ENCODE measurements at regions not wholly inside any gene's neighbourhood (a gene's known extent, or its start where the extent isn't known, plus 50 kb on each side); places are given as distances from the start of the nearest gene placed in this dataset.

- TF ChIP-seq CTCF (IDR thresholded peaks at IDR 0.05), result no peak
- TF ChIP-seq POLR2A (IDR thresholded peaks at IDR 0.05), result no peak
- TF ChIP-seq POLR2AphosphoS5 (IDR thresholded peaks at IDR 0.05), result no peak
- Histone ChIP-seq H3K4me1 (replicated peaks) (no peaks in the 10 kb centered on the region), H3K27ac (no peak overlapping the region), H3K9me3 (no peaks in the 10 kb centered on the region), H3K36me3 (no peaks in the 10 kb centered on the region), H3K27me3 (replicated peaks; ENCODE audit: insufficient read depth) (no peaks in the 10 kb centered on the region), H3K4me3 (no peak overlapping the region)
- 78% methylated on average over 7 of the region's 7 CpGs for WGBS
- DNase-seq (ENCODE audit: low spot score), result no peak
- intact Hi-C loops (cut with DNase I), result no loop called here
Measured at GRCh38 chr3:193884027-193884426, 251.9 kb upstream of the HES1 start.

- Histone ChIP-seq H3K36me3 (no peaks in the 10 kb centered on the region), H3K27ac (no peak overlapping the region), H3K4me3 (no peak overlapping the region), H3K9me3 (no peaks in the 10 kb centered on the region), H3K27me3 (replicated peaks; ENCODE audit: insufficient read depth) (no peaks in the 10 kb centered on the region), H3K4me1 (replicated peaks) (no peaks in the 10 kb centered on the region)
- WGBS, result 92% methylated on average over 4 of the region's 4 CpGs
- no peak for TF ChIP-seq CTCF (IDR thresholded peaks at IDR 0.05)
- TF ChIP-seq POLR2A (IDR thresholded peaks at IDR 0.05), result no peak
- TF ChIP-seq POLR2AphosphoS5 (IDR thresholded peaks at IDR 0.05), result no peak
- DNase-seq (ENCODE audit: low spot score), result no peak
- intact Hi-C loops (cut with DNase I), result no loop called here
Measured at GRCh38 chr3:193884652-193885051, 251.3 kb upstream of the HES1 start.

- no peaks in the 10 kb centered on the region for H3K27me3 ChIP-seq (replicated peaks; ENCODE audit: insufficient read depth)
- no peak overlapping the region for H3K4me3 ChIP-seq
- no peak for TF ChIP-seq POLR2A (IDR thresholded peaks at IDR 0.05)
- TF ChIP-seq POLR2AphosphoS5 (IDR thresholded peaks at IDR 0.05), result no peak
- no peak for TF ChIP-seq CTCF (IDR thresholded peaks at IDR 0.05)
- H3K27ac ChIP-seq, result no peak overlapping the region
- 67% methylated on average over 6 of the region's 6 CpGs for WGBS
- no peaks in the 10 kb centered on the region for H3K4me1 ChIP-seq (replicated peaks)
- intact Hi-C loops (cut with DNase I), result no loop called here
- DNase-seq (ENCODE audit: low spot score), result no peak
- no peaks in the 10 kb centered on the region for H3K36me3 ChIP-seq
- H3K9me3 ChIP-seq, result no peaks in the 10 kb centered on the region
Measured at GRCh38 chr3:193885832-193886231, 250.1 kb upstream of the HES1 start.

GRCh38 chr3:193890016-193890897, 245.7 kb upstream of the HES1 start:
- Histone ChIP-seq H3K4me1 (replicated peaks) (no peaks in the 10 kb centered on the region), H3K27ac (no peak overlapping the region), H3K36me3 (no peaks in the 10 kb centered on the region), H3K9me3 (no peaks in the 10 kb centered on the region), H3K27me3 (replicated peaks; ENCODE audit: insufficient read depth) (no peaks in the 10 kb centered on the region), H3K4me3 (no peak overlapping the region)
- no peak for DNase-seq (ENCODE audit: low spot score)
- TF ChIP-seq CTCF (IDR thresholded peaks at IDR 0.05), result no peak
- TF ChIP-seq POLR2A (IDR thresholded peaks at IDR 0.05), result no peak
- TF ChIP-seq POLR2AphosphoS5 (IDR thresholded peaks at IDR 0.05), result no peak
- 71% methylated on average over 12 of the region's 12 CpGs for WGBS
- intact Hi-C loops (cut with DNase I), result no loop called here

All from prostate gland (tissue), 2 donors.